GM12872 (cell line): ENCODE measurements at regions not wholly inside any gene's neighbourhood (a gene's known extent, or its start where the extent isn't known, plus 50 kb on each side); places are given as distances from the start of the nearest gene placed in this dataset.
A peak's percentile ranks its signal among the peaks of the same experiment; 100 is the strongest.

ENCODE experiments used
- CTCF ChIP-seq: IDR thresholded peaks from 3 replicates; pipeline ENCODE4 v1.5.1; 2011; ENCODE audit warnings: low read depth, mild to moderate bottlenecking, low read length, moderate library complexity; ENCODE audit not compliant: insufficient read depth

- no peak for TF ChIP-seq CTCF
Measured at GRCh38 chr1:194159941-194160340, 973.5 kb upstream of the B3GALT2 start.

- TF ChIP-seq CTCF, result no peak
Measured at GRCh38 chr1:194155962-194156361, 969.5 kb upstream of the B3GALT2 start.

- no peak for TF ChIP-seq CTCF
Measured at GRCh38 chr1:194151056-194151455, 964.6 kb upstream of the B3GALT2 start.

- TF ChIP-seq CTCF, result no peak
Measured at GRCh38 chr1:194150242-194150641, 963.8 kb upstream of the B3GALT2 start.

DNA sequence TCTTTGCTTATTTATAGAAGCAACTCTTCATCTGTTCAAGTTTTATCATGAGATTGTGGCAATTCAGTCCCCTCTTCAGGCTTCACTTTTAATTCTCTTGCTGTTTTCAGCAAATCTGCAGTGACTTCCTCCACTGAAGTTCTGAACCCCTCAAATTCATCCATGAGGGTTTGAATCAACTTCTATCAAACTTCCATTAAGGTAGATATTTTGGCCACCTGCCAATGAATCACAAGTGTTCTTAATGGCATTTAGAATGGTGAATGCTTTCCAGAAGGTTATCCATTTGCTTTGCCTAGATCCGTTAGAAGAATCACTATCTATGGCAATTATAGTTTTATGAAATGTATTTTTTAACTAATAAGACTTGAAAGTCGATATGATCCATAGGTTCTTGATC, 946.7 kb upstream of the B3GALT2 start:
- no peak for TF ChIP-seq CTCF

DNA sequence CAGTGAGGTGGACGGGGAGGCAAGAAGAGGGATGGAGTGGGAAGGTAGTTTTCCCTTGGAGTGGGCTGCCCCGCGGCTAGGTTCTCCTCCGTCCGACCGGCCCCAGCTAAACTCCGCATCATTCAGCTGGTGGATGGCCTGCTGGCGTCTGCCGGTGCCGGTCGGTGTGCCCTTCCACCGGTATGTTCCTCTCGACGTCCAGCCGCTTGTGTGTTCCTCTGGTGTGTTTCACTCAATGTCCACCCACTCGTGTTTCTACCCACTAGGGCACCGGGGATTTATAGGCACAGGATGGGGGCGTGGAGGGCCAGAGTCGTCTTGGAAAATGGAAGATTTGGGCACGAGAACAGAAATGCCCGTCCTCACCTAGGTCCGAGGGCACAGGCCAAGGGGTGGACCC, 931.7 kb upstream of the B3GALT2 start:
- no peak for TF ChIP-seq CTCF

GRCh38 chr1:194117582-194117981, 931.2 kb upstream of the B3GALT2 start:
- peak; percentile 36; the same call in 2 of the 3 replicates for TF ChIP-seq CTCF

DNA sequence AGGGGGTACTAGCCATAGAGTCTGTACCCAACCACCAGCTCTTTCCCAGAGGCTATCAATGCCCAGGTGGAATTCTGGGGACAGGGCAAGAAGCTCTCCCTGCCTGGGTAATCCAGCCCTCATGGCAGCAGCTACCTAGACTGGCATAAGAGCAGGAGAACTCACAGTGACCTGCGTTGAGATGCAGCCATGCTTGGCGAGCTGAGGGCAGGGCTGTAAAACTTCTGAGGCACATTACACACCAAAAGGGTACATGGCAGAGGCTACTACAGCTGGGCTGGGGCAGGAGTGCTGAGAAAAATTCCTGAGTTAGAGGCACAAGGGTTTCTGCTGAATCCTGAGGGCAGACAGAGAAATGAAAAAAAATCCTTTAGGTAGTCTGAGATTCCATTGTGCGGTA, 927.9 kb upstream of the B3GALT2 start:
- no peak for TF ChIP-seq CTCF
